ENCODE measurements at regions not wholly inside any gene's neighbourhood (a gene's known extent, or its start where the extent isn't known, plus 50 kb on each side); places are given as distances from the start of the nearest gene placed in this dataset.

DNA sequence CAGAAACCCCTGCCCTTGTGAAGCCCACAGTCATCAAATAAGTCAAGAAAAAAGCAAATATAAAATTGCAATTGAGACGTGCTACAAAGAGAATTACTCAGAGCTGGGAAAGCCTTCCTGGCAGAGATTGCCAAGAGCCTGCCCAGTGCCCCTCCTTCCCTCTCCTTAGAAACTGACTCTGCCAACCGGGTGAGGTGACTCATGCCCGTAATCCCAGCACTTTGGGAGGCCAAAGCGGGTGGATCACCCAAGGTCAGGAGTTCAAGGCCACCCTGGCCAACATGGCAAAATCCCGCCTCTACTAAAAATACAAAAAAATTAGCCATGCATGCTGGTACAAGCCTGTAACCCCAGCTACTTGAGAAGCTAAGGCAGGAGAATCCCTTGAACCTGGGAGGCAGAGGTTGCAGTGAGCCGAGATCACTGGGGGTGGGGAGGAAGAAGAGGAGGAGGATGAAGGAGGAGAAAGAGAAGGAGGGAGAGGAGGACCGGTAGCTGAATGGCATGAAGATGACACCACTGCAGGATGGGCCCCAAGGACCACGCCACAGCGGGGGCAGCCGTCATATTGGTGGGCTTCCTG, 76.1 kb upstream of the RTL6 start:
- TF ChIP-seq, protein P1, sequence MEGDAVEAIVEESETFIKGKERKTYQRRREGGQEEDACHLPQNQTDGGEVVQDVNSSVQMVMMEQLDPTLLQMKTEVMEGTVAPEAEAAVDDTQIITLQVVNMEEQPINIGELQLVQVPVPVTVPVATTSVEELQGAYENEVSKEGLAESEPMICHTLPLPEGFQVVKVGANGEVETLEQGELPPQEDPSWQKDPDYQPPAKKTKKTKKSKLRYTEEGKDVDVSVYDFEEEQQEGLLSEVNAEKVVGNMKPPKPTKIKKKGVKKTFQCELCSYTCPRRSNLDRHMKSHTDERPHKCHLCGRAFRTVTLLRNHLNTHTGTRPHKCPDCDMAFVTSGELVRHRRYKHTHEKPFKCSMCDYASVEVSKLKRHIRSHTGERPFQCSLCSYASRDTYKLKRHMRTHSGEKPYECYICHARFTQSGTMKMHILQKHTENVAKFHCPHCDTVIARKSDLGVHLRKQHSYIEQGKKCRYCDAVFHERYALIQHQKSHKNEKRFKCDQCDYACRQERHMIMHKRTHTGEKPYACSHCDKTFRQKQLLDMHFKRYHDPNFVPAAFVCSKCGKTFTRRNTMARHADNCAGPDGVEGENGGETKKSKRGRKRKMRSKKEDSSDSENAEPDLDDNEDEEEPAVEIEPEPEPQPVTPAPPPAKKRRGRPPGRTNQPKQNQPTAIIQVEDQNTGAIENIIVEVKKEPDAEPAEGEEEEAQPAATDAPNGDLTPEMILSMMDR (IDR thresholded peaks at IDR 0.05) = no peak
- no peak for TF ChIP-seq POLR2A (IDR thresholded peaks at IDR 0.05)
